Stimulated activated CD4-positive, alpha-beta T cell treated with anti-CD3 and anti-CD28 coated beads, Interleukin-12 subunit alpha, Interleukin-12 subunit beta, amount 100 ng/mL, for 4 hours (primary cell): ENCODE measurements at regions not wholly inside any gene's neighbourhood (a gene's known extent, or its start where the extent isn't known, plus 50 kb on each side); places are given as distances from the start of the nearest gene placed in this dataset.
"Not testable (repeated sequence)": the region's sequence is repeated elsewhere in the genome, so short reads cannot be mapped to it uniquely, and the experiment has no call there.

Experiments
- DNase-seq: peaks from one replicate; pipeline ENCODE4 v3.0.0-alpha.2; 2020

GRCh38 chr1:245023222-245023621, 131.6 kb upstream of the KIF26B start:
- no peak for DNase-seq

GRCh38 chr1:245019910-245020486, 134.8 kb upstream of the KIF26B start:
- no peak for DNase-seq

- DNase-seq: no peak
These were observed 138.1 kb upstream of the KIF26B start for GRCh38 chr1:245016700-245017099.

- DNase-seq: no peak
These were observed 139.8 kb upstream of the KIF26B start for GRCh38 chr1:245015031-245015430.

- DNase-seq: no peak
These were observed 140.3 kb upstream of the KIF26B start for GRCh38 chr1:245014247-245015029.

- no peak for DNase-seq
These were observed 144.7 kb upstream of the KIF26B start for GRCh38 chr1:245010018-245010614.

GRCh38 chr1:245008761-245009160, 144.4 kb upstream of the HNRNPU start:
- no peak for DNase-seq

- no peak for DNase-seq
These were observed 143.5 kb upstream of the HNRNPU start for GRCh38 chr1:245007852-245008251.

- DNase-seq: no peak
These were observed 138.9 kb upstream of the HNRNPU start for GRCh38 chr1:245003246-245003645.

- DNase-seq: no peak
These were observed 136.9 kb upstream of the HNRNPU start for GRCh38 chr1:245001252-245001651.

- no peak for DNase-seq
These were observed 136.5 kb upstream of the HNRNPU start for GRCh38 chr1:245000872-245001188.

- DNase-seq: not testable (repeated sequence)
These were observed 135.3 kb upstream of the HNRNPU start for GRCh38 chr1:244999644-245000043.

GRCh38 chr1:244998717-244999346, 134.5 kb upstream of the HNRNPU start:
- no peak for DNase-seq

- no peak for DNase-seq
These were observed 131.5 kb upstream of the HNRNPU start for GRCh38 chr1:244995602-244996400.

GRCh38 chr1:244992833-244993232, 128.5 kb upstream of the HNRNPU start:
- no peak for DNase-seq

GRCh38 chr1:244989813-244990212, 125.5 kb upstream of the HNRNPU start:
- no peak for DNase-seq

GRCh38 chr1:244988521-244988920, 124.2 kb upstream of the HNRNPU start:
- DNase-seq: no peak

- no peak for DNase-seq
These were observed 116.3 kb upstream of the HNRNPU start for GRCh38 chr1:244980605-244981004.

- no peak for DNase-seq
These were observed 110.2 kb upstream of the HNRNPU start for GRCh38 chr1:244974550-244974949.

GRCh38 chr1:244974106-244974505, 109.8 kb upstream of the HNRNPU start:
- no peak for DNase-seq

- DNase-seq: no peak
These were observed 107.3 kb upstream of the HNRNPU start for GRCh38 chr1:244971552-244972216.

- peak; percentile 86 for DNase-seq
These were observed 106.6 kb upstream of the HNRNPU start for GRCh38 chr1:244970744-244971551.
